B cell (primary cell): ENCODE measurements at regions not wholly inside any gene's neighbourhood (a gene's known extent, or its start where the extent isn't known, plus 50 kb on each side); places are given as distances from the start of the nearest gene placed in this dataset.

Experiments
- ATAC-seq: fragments of 200-7000 bp; cut with Tn5 transposase; one replicate; pipeline ENCODE4 v1.10.0; 2021; ENCODE audit warnings: low read depth, mild to moderate bottlenecking, moderate number of reproducible peaks, moderate library complexity
- CTCF ChIA-PET: fragments of 350-600 bp; sonication (Branson Sonifier 250); formaldehyde crosslinking; loops from one replicate; lab custom pipeline; 2021; ENCODE audit warnings: antibody characterized with exemption, inconsistent platforms; lab: Charles Lee
- POLR2A ChIA-PET: fragments of 350-600 bp; sonication (Branson Sonifier 250); formaldehyde crosslinking; loops from one replicate; lab custom pipeline; 2021; ENCODE audit warnings: antibody characterized with exemption; lab: Charles Lee
- DNase-seq: peaks from one replicate; pipeline ENCODE4 v3.0.0; 2013
- H2AFZ ChIP-seq: 2 replicates; pipeline ENCODE4 v1.6.1; 2012; ENCODE audit warnings: mild to moderate bottlenecking, low read depth, low read length; ENCODE audit not compliant: insufficient read depth, poor library complexity, severe bottlenecking
- H3K27ac ChIP-seq, 2 donors: 1 replicate in 1 of 2; 2 replicates in 1 of 2; pipeline ENCODE4 v1.5.1; 2012 to 2013; ENCODE audit warnings: low read length in 2 of 2, mild to moderate bottlenecking in 2 of 2, moderate library complexity in 1 of 2
- H3K27me3 ChIP-seq, 4 experiments: fragments of 200-600 bp in 1 of 4; sonication (generic) in 1 of 4; replicated peaks in 1 of 4; 1 replicate in 2 of 4; 2 replicates in 2 of 4; pipeline versions ENCODE4 v1.6.1 to v1.7.0; 2013 to 2016; ENCODE audit warnings: low read length in 3 of 4, mild to moderate bottlenecking in 2 of 4, mixed read lengths in 1 of 4, moderate library complexity in 1 of 4; ENCODE audit not compliant: insufficient read depth in 4 of 4, control insufficient read depth in 3 of 4; ENCODE audit errors: control extremely low read depth in 1 of 4
- H3K36me3 ChIP-seq, 2 experiments: replicated peaks in 1 of 2; 1 replicate in 1 of 2; 2 replicates in 1 of 2; pipeline versions ENCODE4 v1.6.1 to v1.7.1; 2013; ENCODE audit warnings: low read length in 1 of 2; ENCODE audit not compliant: insufficient read depth in 2 of 2, control insufficient read depth in 1 of 2; ENCODE audit errors: control extremely low read depth in 1 of 2, extremely low read depth in 1 of 2
- H3K4me1 ChIP-seq, 2 donors: fragments of 200-600 bp in 1 of 2; sonication (generic) in 1 of 2; 1 replicate in 1 of 2; 2 replicates in 1 of 2; pipeline versions ENCODE4 v1.5.1 to v1.6.1; 2013 to 2017; ENCODE audit warnings: low read length in 2 of 2; ENCODE audit not compliant: control insufficient read depth in 2 of 2, insufficient read depth in 2 of 2
- H3K4me2 ChIP-seq: replicated peaks from 2 replicates; pipeline ENCODE3; 2012; ENCODE audit warnings: mild to moderate bottlenecking, low read depth, low read length; ENCODE audit not compliant: poor library complexity, severe bottlenecking
- H3K4me3 ChIP-seq, 5 experiments: fragments of 200-600 bp in 1 of 5; sonication (generic) in 1 of 5; 1 replicate in 3 of 5; 2 replicates in 2 of 5; pipeline versions ENCODE4 v1.5.1 to v1.7.0; 2011 to 2016; ENCODE audit warnings: low read length in 4 of 5, mild to moderate bottlenecking in 4 of 5, low read depth in 2 of 5, control low read depth in 1 of 5, moderate library complexity in 1 of 5; ENCODE audit not compliant: insufficient read depth in 1 of 5; ENCODE audit errors: control extremely low read depth in 1 of 5, extremely low read depth in 1 of 5
- H3K79me2 ChIP-seq: fragments of 200-600 bp; sonication (generic); one replicate; pipeline ENCODE4 v1.6.0; 2016; ENCODE audit warnings: low read length; ENCODE audit not compliant: control insufficient read depth, insufficient read depth
- H3K9ac ChIP-seq: fragments of 200-600 bp; sonication (generic); 2 replicates; pipeline ENCODE4 v1.6.1; 2017; ENCODE audit warnings: mild to moderate bottlenecking, low read length, moderate library complexity
- H3K9me3 ChIP-seq, 3 donors: one replicate each; pipeline versions ENCODE4 v1.6.1 to v1.7.1; 2013; ENCODE audit warnings: low read length in 2 of 3; ENCODE audit not compliant: control insufficient read depth in 2 of 3, insufficient read depth in 1 of 3; ENCODE audit errors: control extremely low read depth in 1 of 3
- H4K20me1 ChIP-seq: 2 replicates; pipeline ENCODE4 v1.6.0; 2012; ENCODE audit warnings: mild to moderate bottlenecking, low read length; ENCODE audit not compliant: insufficient read depth, control insufficient read depth, poor library complexity, severe bottlenecking
- H3K27ac Mint-ChIP-seq: one replicate; pipeline ENCODE4 v1.8.0; 2021; ENCODE audit warnings: mixed read lengths
- H3K27me3 Mint-ChIP-seq: one replicate; pipeline ENCODE4 v1.8.0; 2021; ENCODE audit warnings: mixed read lengths
- H3K4me1 Mint-ChIP-seq: one replicate; pipeline ENCODE4 v1.8.0; 2021; ENCODE audit warnings: mixed read lengths
- H3K4me3 Mint-ChIP-seq: one replicate; pipeline ENCODE4 v1.8.0; 2021; ENCODE audit warnings: mixed read lengths
- H3K9me3 Mint-ChIP-seq: one replicate; pipeline ENCODE4 v1.8.0; 2022; ENCODE audit warnings: mixed read lengths; ENCODE audit not compliant: insufficient read depth
- EZH2 ChIP-seq: IDR thresholded peaks from 2 replicates; pipeline ENCODE4 v1.6.1; 2012; ENCODE audit warnings: borderline replicate concordance, low read depth, mild to moderate bottlenecking, moderate library complexity, low read length; ENCODE audit not compliant: insufficient read depth, poor library complexity, severe bottlenecking
- WGBS: methylation state at CpG from one replicate; pipeline ENCODE4 v1.1.5; 2013; ENCODE audit warnings: missing lambda C conversion rate; ENCODE audit not compliant: insufficient coverage; 5-methylcytosine and 5-hydroxymethylcytosine counted together
- intact Hi-C: fragments of 100-400 bp; cut with micrococcal nuclease; formaldehyde crosslinking; loops from one replicate; pipeline ENCODE4 v1.10.0; 2022
- TF ChIP-seq, protein P1 (sequence below): fragments of 200-600 bp; IDR thresholded peaks from one replicate; pipeline ENCODE4 v1.8.0; 2022; ENCODE audit warnings: antibody characterized with exemption, mild to moderate bottlenecking

- intact Hi-C loops, result no loop called here
- ATAC-seq (no peak), DNase-seq (no peak)
- H3K4me3 ChIP-seq, result no peak overlapping the region
- H3K4me2 ChIP-seq, result no peak overlapping the region
- TF ChIP-seq, protein P1, sequence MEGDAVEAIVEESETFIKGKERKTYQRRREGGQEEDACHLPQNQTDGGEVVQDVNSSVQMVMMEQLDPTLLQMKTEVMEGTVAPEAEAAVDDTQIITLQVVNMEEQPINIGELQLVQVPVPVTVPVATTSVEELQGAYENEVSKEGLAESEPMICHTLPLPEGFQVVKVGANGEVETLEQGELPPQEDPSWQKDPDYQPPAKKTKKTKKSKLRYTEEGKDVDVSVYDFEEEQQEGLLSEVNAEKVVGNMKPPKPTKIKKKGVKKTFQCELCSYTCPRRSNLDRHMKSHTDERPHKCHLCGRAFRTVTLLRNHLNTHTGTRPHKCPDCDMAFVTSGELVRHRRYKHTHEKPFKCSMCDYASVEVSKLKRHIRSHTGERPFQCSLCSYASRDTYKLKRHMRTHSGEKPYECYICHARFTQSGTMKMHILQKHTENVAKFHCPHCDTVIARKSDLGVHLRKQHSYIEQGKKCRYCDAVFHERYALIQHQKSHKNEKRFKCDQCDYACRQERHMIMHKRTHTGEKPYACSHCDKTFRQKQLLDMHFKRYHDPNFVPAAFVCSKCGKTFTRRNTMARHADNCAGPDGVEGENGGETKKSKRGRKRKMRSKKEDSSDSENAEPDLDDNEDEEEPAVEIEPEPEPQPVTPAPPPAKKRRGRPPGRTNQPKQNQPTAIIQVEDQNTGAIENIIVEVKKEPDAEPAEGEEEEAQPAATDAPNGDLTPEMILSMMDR, result no peak
- TF ChIP-seq EZH2, result no peak
- no peak overlapping the region for H3K9ac ChIP-seq
- no peak overlapping the region for H2AFZ ChIP-seq
- CTCF ChIA-PET, result no interaction called here
- H3K27me3 ChIP-seq, result no peaks in the 10 kb centered on the region
- Mint-ChIP-seq H3K4me1 (no peaks in the 10 kb centered on the region), H3K9me3 (no peaks in the 10 kb centered on the region), H3K4me3 (no peak overlapping the region), H3K27me3 (peaks cover 10% of the 10 kb centered on the region), H3K27ac (no peak overlapping the region)
- POLR2A ChIA-PET, result no interaction called here
- no peaks in the 10 kb centered on the region for H3K4me1 ChIP-seq
- no peak overlapping the region for H3K27ac ChIP-seq
- H4K20me1 ChIP-seq, result no peaks in the 10 kb centered on the region
- H3K79me2 ChIP-seq, result no peaks in the 10 kb centered on the region
- WGBS, result 69% methylated on average over 2 of the region's 4 CpGs
- no peaks in the 10 kb centered on the region for H3K36me3 ChIP-seq
- peaks cover 0 to 4% (median 0%) of the 10 kb centered on the region in 3 donors for H3K9me3 ChIP-seq
These were observed 128.9 kb upstream of the ERCC4 start for GRCh38 chr16:13791095-13791494.

GRCh38 chr16:13793841-13794409 is 126.0 kb upstream of the ERCC4 start:
- CTCF ChIA-PET, result no interaction called here

More at GRCh38 chr16:13793841-13794409, 126.0 kb upstream of the ERCC4 start:
- POLR2A ChIA-PET, result no interaction called here
- Histone ChIP-seq H2AFZ (no peak overlapping the region), H3K27me3 (no peaks in the 10 kb centered on the region), H3K9ac (no peak overlapping the region), H3K79me2 (no peaks in the 10 kb centered on the region), H3K27ac (no peak overlapping the region), H3K9me3 (no peaks in the 10 kb centered on the region), H3K36me3 (no peaks in the 10 kb centered on the region), H3K4me1 (no peaks in the 10 kb centered on the region), H3K4me3 (no peak overlapping the region), H3K4me2 (no peak overlapping the region), H4K20me1 (no peaks in the 10 kb centered on the region)
- Mint-ChIP-seq H3K4me3 (no peak overlapping the region), H3K9me3 (no peaks in the 10 kb centered on the region), H3K27ac (no peak overlapping the region), H3K27me3 (peaks cover 10% of the 10 kb centered on the region), H3K4me1 (no peaks in the 10 kb centered on the region)
- WGBS, result 44% methylated on average over 1 of the region's 3 CpGs
- ATAC-seq (no peak), DNase-seq (no peak)
- TF ChIP-seq, protein P1, result no peak
- TF ChIP-seq EZH2, result no peak
- intact Hi-C loops, result no loop called here
